SK-N-SH (cell line): ENCODE measurements at regions not wholly inside any gene's neighbourhood (a gene's known extent, or its start where the extent isn't known, plus 50 kb on each side); places are given as distances from the start of the nearest gene placed in this dataset.
A peak's percentile ranks its signal among the peaks of the same experiment; 100 is the strongest.

Source experiments
- CTCF ChIA-PET: fragments of 300-600, 350-600 bp; formaldehyde crosslinking; extraction: SDS; loops from one replicate; lab custom pipeline; 2021; lab: Yijun Ruan, JAX
- POLR2A ChIA-PET: fragments of 350-600 bp; sonication (Branson Sonifier 250); formaldehyde crosslinking; extraction: SDS; loops from one replicate; lab custom pipeline; 2020; ENCODE audit warnings: antibody characterized with exemption, inconsistent platforms; lab: Yijun Ruan, JAX
- DNase-seq: peaks from one replicate; pipeline ENCODE4 v3.0.0; 2012
- H2AFZ ChIP-seq: fragments of 200-600 bp; sonication (generic); 2 replicates; pipeline ENCODE4 v1.8.1; 2016; ENCODE audit warnings: antibody characterized with exemption, mild to moderate bottlenecking, low read depth
- H3F3A ChIP-seq: fragments of 200-600 bp; sonication (generic); replicated peaks from 2 replicates; pipeline ENCODE3; 2016; ENCODE audit warnings: antibody characterized with exemption, mild to moderate bottlenecking; ENCODE audit not compliant: insufficient read depth
- H3K27ac ChIP-seq, 2 experiments: fragments of 200-500 bp in 1 of 2; fragments of 200-600 bp in 1 of 2; sonication (Bioruptor generic) in 1 of 2; sonication (generic), shearing (Covaris generic) in 1 of 2; 2 replicates each; pipeline versions ENCODE4 v1.5.1 to v1.6.1; 2014 to 2016; ENCODE audit warnings: low read depth in 2 of 2, inconsistent platforms in 1 of 2, low read length in 1 of 2, mild to moderate bottlenecking in 1 of 2, mixed read lengths in 1 of 2
- H3K27me3 ChIP-seq: fragments of 200-600 bp; sonication (generic), shearing (Covaris generic); 2 replicates; pipeline ENCODE4 v1.6.1; 2016; ENCODE audit warnings: mixed run types; ENCODE audit not compliant: insufficient read depth
- H3K36me3 ChIP-seq, 2 experiments: fragments of 200-500 bp in 1 of 2; fragments of 200-600 bp in 1 of 2; sonication (Bioruptor generic) in 1 of 2; sonication (generic) in 1 of 2; replicated peaks in 1 of 2; 2 replicates each; pipeline versions ENCODE3 to v1.5.1; 2014 to 2016; ENCODE audit warnings: low read length in 1 of 2, mild to moderate bottlenecking in 1 of 2; ENCODE audit not compliant: insufficient read depth in 2 of 2, control insufficient read depth in 1 of 2
- H3K4me1 ChIP-seq, 2 experiments: fragments of 200-500 bp in 1 of 2; fragments of 200-600 bp in 1 of 2; sonication (Bioruptor generic) in 1 of 2; sonication (generic), shearing (Covaris generic) in 1 of 2; 2 replicates each; pipeline versions ENCODE4 v1.5.1 to v1.6.1; 2014 to 2016; ENCODE audit warnings: low read depth in 1 of 2, low read length in 1 of 2, mixed run types in 1 of 2; ENCODE audit not compliant: insufficient read depth in 2 of 2, control insufficient read depth in 1 of 2
- H3K4me2 ChIP-seq: fragments of 200-600 bp; sonication (generic), shearing (Covaris generic); 2 replicates; pipeline ENCODE4 v1.6.1; 2017; ENCODE audit warnings: mixed run types
- H3K4me3 ChIP-seq, 2 experiments: fragments of 200-500 bp in 1 of 2; fragments of 200-600 bp in 1 of 2; sonication (Bioruptor generic) in 1 of 2; sonication (generic), shearing (Covaris generic) in 1 of 2; 2 replicates each; pipeline versions ENCODE4 v1.5.1 to v1.8.1; 2014 to 2016; ENCODE audit warnings: low read depth in 2 of 2, inconsistent platforms in 1 of 2, low read length in 1 of 2, mild to moderate bottlenecking in 1 of 2, mixed read lengths in 1 of 2, moderate library complexity in 1 of 2
- H3K79me2 ChIP-seq: fragments of 200-600 bp; sonication (generic); 2 replicates; pipeline ENCODE4 v1.8.1; 2017; ENCODE audit warnings: mild to moderate bottlenecking; ENCODE audit not compliant: insufficient read depth
- H3K9ac ChIP-seq: fragments of 200-600 bp; sonication (generic); 2 replicates; pipeline ENCODE4 v1.6.1; 2017; ENCODE audit warnings: mixed run types
- H3K9me2 ChIP-seq: fragments of 200-600 bp; sonication (generic); 2 replicates; pipeline ENCODE4 v1.6.1; 2017; ENCODE audit warnings: mixed run types
- H3K9me3 ChIP-seq: fragments of 200-600 bp; sonication (generic); 2 replicates; pipeline ENCODE4 v1.6.1; 2017; ENCODE audit warnings: mixed run types, mild to moderate bottlenecking, moderate library complexity
- H4K20me1 ChIP-seq: fragments of 200-600 bp; sonication (generic); 2 replicates; pipeline ENCODE4 v1.6.1; 2017; ENCODE audit warnings: mild to moderate bottlenecking, mixed run types; ENCODE audit not compliant: insufficient read depth
- ELF1 ChIP-seq: IDR thresholded peaks from 2 replicates; pipeline ENCODE4 v1.4.0; 2012
- FOXM1 ChIP-seq: IDR thresholded peaks from 2 replicates; pipeline ENCODE4 v1.4.0; 2012; ENCODE audit warnings: low read depth, mild to moderate bottlenecking
- GABPA ChIP-seq: IDR thresholded peaks from 2 replicates; pipeline ENCODE4 v1.4.0; 2012; ENCODE audit warnings: low read depth, mild to moderate bottlenecking
- GATA2 ChIP-seq: sonication (generic); formaldehyde crosslinking; IDR thresholded peaks from 2 replicates; pipeline ENCODE4 v1.5.0; 2020; ENCODE audit warnings: mild to moderate bottlenecking, missing genetic modification reagents
- MAX ChIP-seq: IDR thresholded peaks from 2 replicates; pipeline ENCODE4 v1.4.0; 2012; ENCODE audit warnings: low read depth
- PBX3 ChIP-seq: IDR thresholded peaks from 2 replicates; pipeline ENCODE4; 2012
- POLR2AphosphoS5 ChIP-seq: IDR thresholded peaks from 2 replicates; pipeline ENCODE4 v1.6.1; 2012; ENCODE audit warnings: low read depth, low read length
- RFX5 ChIP-seq: IDR thresholded peaks from 2 replicates; pipeline ENCODE4 v1.6.1; 2012; ENCODE audit warnings: mild to moderate bottlenecking, improper control_type of control experiment, low read length
- TEAD4 ChIP-seq: IDR thresholded peaks from 2 replicates; pipeline ENCODE4 v1.4.0; 2012; ENCODE audit warnings: mild to moderate bottlenecking, borderline replicate concordance; ENCODE audit not compliant: insufficient read depth
- YY1 ChIP-seq: IDR thresholded peaks from 2 replicates; pipeline ENCODE4 v1.4.0; 2012; ENCODE audit warnings: low read depth, mild to moderate bottlenecking
- WGBS: methylation state at CpG from one replicate; pipeline ENCODE4 v1.1.6; 2017; ENCODE audit warnings: low lambda C conversion rate; 5-methylcytosine and 5-hydroxymethylcytosine counted together
- TF ChIP-seq, protein P1 (sequence below): IDR thresholded peaks from 2 replicates; pipeline ENCODE4 v1.6.1; 2012; ENCODE audit warnings: mild to moderate bottlenecking, low read depth, low read length, moderate library complexity

DNA sequence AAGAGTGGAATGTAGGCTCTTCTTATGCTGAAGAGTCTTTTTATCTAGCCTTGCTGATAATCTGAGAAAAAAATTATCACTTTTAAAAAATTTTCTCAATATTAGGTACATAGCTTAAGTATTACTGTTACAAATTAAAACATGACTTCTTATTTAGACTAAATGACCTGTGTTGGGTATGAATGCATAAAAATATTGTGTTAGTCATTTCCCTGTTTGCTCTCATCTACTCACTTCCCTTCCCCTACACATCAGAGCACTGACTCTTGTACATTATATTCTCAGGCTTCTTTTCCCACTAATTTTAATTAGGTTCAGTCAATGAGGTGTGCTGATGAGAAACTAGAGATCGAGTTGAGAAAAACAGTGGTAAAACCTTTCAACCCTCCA is 881.0 kb downstream of the PCDH18 start:
- Histone ChIP-seq H3K4me1 (no peaks in the 10 kb centered on the region; a peak in 1 of 4 replicates), H3F3A (no peaks in the 10 kb centered on the region), H3K4me3 (no peak overlapping the region), H3K36me3 (no peaks in the 10 kb centered on the region), H3K9ac (no peak overlapping the region), H3K27ac (no peak overlapping the region), H3K9me3 (no peaks in the 10 kb centered on the region), H3K9me2 (no peaks in the 10 kb centered on the region), H3K79me2 (no peaks in the 10 kb centered on the region), H3K27me3 (no peaks in the 10 kb centered on the region), H4K20me1 (no peaks in the 10 kb centered on the region), H3K4me2 (no peak overlapping the region), H2AFZ (no peak overlapping the region)
- WGBS, result 30% methylated on average over 1 of the region's 1 CpG
- TF ChIP-seq PBX3, result no peak
- no peak for TF ChIP-seq POLR2AphosphoS5
- no peak for TF ChIP-seq GABPA
- TF ChIP-seq TEAD4, result no peak
- no peak for TF ChIP-seq RFX5
- no peak for TF ChIP-seq ELF1
- POLR2A ChIA-PET, result no interaction called here
- CTCF ChIA-PET, result interaction anchor here (1.2 kb wide), 1 partner anchor 21 kb away, joined by 3 read pairs; no protein-coding TSS in a partner anchor
- no peak for DNase-seq

DNA sequence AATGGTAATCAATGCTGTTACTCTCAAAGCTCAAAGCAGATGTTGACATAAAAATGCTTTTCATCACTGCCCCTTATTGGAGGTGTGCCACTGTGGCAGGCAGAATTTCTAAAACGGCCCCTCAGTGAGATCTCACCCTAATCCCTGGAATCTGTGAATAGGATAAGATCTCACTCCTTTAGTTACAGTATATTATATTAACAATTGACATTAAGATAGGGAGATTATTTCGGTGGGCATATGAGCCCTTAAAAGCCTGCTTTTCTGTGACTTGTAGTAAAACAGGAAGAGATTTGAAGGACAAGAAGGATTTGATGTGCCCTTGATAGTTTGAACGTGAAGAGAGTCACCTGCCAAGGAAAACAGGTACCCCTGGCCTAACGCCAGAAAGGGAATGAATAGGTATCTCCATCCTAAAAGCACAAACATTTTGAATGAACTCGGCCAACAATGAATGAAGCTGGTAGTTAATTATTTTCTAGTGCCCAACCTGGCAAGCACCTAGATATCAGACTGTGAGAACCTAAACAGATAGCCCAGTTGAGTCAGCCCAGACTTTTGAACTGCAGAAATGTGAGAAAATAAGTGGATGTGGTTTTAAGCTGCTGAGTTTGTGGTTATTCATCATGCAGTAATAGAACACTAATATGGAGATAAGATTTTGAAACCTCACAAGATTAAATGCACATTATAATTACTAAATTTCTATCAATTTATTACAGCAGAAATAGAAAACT is 881.6 kb downstream of the PCDH18 start:
- no peak overlapping the region for H3K27ac ChIP-seq
- POLR2A ChIA-PET, result no interaction called here

GRCh38 chr4:136644279-136644678 is 888.0 kb downstream of the PCDH18 start:
- Histone ChIP-seq H3K9me2 (no peaks in the 10 kb centered on the region), H2AFZ (no peak overlapping the region), H3K9me3 (no peaks in the 10 kb centered on the region), H3K79me2 (no peaks in the 10 kb centered on the region), H3K36me3 (no peaks in the 10 kb centered on the region), H3K4me2 (no peak overlapping the region), H3K9ac (no peak overlapping the region), H3K4me3 (no peak overlapping the region), H3F3A (no peaks in the 10 kb centered on the region), H3K4me1 (no peaks in the 10 kb centered on the region), H3K27ac (no peak overlapping the region), H3K27me3 (no peaks in the 10 kb centered on the region), H4K20me1 (no peaks in the 10 kb centered on the region)
- POLR2A ChIA-PET, result no interaction called here
- DNase-seq, result no peak
- TF ChIP-seq GABPA (no peak), FOXM1 (no peak), MAX (no peak)
- TF ChIP-seq, protein P1, sequence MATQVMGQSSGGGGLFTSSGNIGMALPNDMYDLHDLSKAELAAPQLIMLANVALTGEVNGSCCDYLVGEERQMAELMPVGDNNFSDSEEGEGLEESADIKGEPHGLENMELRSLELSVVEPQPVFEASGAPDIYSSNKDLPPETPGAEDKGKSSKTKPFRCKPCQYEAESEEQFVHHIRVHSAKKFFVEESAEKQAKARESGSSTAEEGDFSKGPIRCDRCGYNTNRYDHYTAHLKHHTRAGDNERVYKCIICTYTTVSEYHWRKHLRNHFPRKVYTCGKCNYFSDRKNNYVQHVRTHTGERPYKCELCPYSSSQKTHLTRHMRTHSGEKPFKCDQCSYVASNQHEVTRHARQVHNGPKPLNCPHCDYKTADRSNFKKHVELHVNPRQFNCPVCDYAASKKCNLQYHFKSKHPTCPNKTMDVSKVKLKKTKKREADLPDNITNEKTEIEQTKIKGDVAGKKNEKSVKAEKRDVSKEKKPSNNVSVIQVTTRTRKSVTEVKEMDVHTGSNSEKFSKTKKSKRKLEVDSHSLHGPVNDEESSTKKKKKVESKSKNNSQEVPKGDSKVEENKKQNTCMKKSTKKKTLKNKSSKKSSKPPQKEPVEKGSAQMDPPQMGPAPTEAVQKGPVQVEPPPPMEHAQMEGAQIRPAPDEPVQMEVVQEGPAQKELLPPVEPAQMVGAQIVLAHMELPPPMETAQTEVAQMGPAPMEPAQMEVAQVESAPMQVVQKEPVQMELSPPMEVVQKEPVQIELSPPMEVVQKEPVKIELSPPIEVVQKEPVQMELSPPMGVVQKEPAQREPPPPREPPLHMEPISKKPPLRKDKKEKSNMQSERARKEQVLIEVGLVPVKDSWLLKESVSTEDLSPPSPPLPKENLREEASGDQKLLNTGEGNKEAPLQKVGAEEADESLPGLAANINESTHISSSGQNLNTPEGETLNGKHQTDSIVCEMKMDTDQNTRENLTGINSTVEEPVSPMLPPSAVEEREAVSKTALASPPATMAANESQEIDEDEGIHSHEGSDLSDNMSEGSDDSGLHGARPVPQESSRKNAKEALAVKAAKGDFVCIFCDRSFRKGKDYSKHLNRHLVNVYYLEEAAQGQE, result no peak
- CTCF ChIA-PET, result no interaction called here

More for the DNA sequence above, 881.6 kb downstream of the PCDH18 start:
- Histone ChIP-seq H4K20me1 (no peaks in the 10 kb centered on the region), H3F3A (no peaks in the 10 kb centered on the region), H3K36me3 (no peaks in the 10 kb centered on the region), H2AFZ (no peak overlapping the region), H3K4me2 (no peak overlapping the region), H3K4me1 (no peaks in the 10 kb centered on the region; a peak in 1 of 4 replicates), H3K9me2 (no peaks in the 10 kb centered on the region), H3K9ac (no peak overlapping the region), H3K27me3 (no peaks in the 10 kb centered on the region), H3K4me3 (no peak overlapping the region), H3K79me2 (no peaks in the 10 kb centered on the region), H3K9me3 (no peaks in the 10 kb centered on the region)
- CTCF ChIA-PET, result interaction anchor here (1.2 kb wide), 1 partner anchor 22 kb away, joined by 3 read pairs; no protein-coding TSS in a partner anchor
- WGBS, result 23% methylated on average over 5 of the region's 5 CpGs
- TF ChIP-seq GATA2 (CRISPR knock-in tag) (0 out of 2 replicates have a peak, but pooled peaks have one; percentile 30), YY1 (no peak)
- no peak for DNase-seq
